HepG2 (cell line): ENCODE measurements at regions not wholly inside any gene's neighbourhood (a gene's known extent, or its start where the extent isn't known, plus 50 kb on each side); places are given as distances from the start of the nearest gene placed in this dataset.

Experiments
- CHD4 ChIP-seq: fragments of 200-600 bp; sonication (generic); IDR thresholded peaks from 2 replicates; pipeline ENCODE4 v1.7.0; 2017; ENCODE audit warnings: mild to moderate bottlenecking, low read length, borderline replicate concordance
- CTCF ChIP-seq: sonication (generic); formaldehyde crosslinking; IDR thresholded peaks from 2 replicates; pipeline ENCODE4 v1.5.0; 2020; ENCODE audit warnings: mild to moderate bottlenecking, missing genetic modification reagents, moderate library complexity
- EP300 ChIP-seq, 3 experiments: sonication (generic) in 1 of 3; formaldehyde crosslinking in 1 of 3; IDR thresholded peaks; 2 replicates each; pipeline versions ENCODE4 v1.5.1 to v1.6.1; 2011 to 2020; ENCODE audit warnings: low read depth in 2 of 3, low read length in 2 of 3, borderline replicate concordance in 1 of 3, improper control_type of control experiment in 1 of 3, mild to moderate bottlenecking in 1 of 3, missing genetic modification reagents in 1 of 3, moderate library complexity in 1 of 3
- EZH2 ChIP-seq: conservative IDR thresholded peaks from 2 replicates; pipeline ENCODE4 v1.6.1; 2012; ENCODE audit warnings: mild to moderate bottlenecking, low read depth, low read length, moderate library complexity
- KLF16 ChIP-seq, 2 experiments: sonication (generic) in 1 of 2; formaldehyde crosslinking in 1 of 2; IDR thresholded peaks; 2 replicates each; pipeline versions ENCODE4 v1.6.1 to v1.8.0; 2016 to 2023; ENCODE audit warnings: missing genetic modification reagents in 2 of 2, missing compliant biosample characterization in 1 of 2
- MED13 ChIP-seq: sonication (generic); formaldehyde crosslinking; IDR thresholded peaks from 2 replicates; pipeline ENCODE4 v1.5.0; 2020; ENCODE audit warnings: missing genetic modification reagents
- NCOA1 ChIP-seq: sonication (generic); formaldehyde crosslinking; IDR thresholded peaks from 2 replicates; pipeline ENCODE4 v1.9.0; 2021; ENCODE audit warnings: missing genetic modification reagents
- POLR2A ChIP-seq, 2 experiments: IDR thresholded peaks; 2 replicates each; pipeline ENCODE4 v1.6.1; 2011; ENCODE audit warnings: low read depth in 2 of 2, low read length in 2 of 2, mild to moderate bottlenecking in 1 of 2, moderate library complexity in 1 of 2; ENCODE audit not compliant: insufficient read depth in 1 of 2
- TBP ChIP-seq: sonication (generic); formaldehyde crosslinking; IDR thresholded peaks from 2 replicates; pipeline ENCODE4 v1.5.0; 2020; ENCODE audit warnings: missing genetic modification reagents
- ZNF143 ChIP-seq: sonication (generic); formaldehyde crosslinking; IDR thresholded peaks from 2 replicates; pipeline ENCODE4 v1.4.0; 2020; ENCODE audit warnings: missing genetic modification reagents
- ZNF251 ChIP-seq: sonication (generic); formaldehyde crosslinking; IDR thresholded peaks from 2 replicates; pipeline ENCODE4 v1.9.0; 2021; ENCODE audit warnings: mild to moderate bottlenecking, missing genetic modification reagents
- ZNF660 ChIP-seq: sonication (generic); formaldehyde crosslinking; IDR thresholded peaks from 2 replicates; pipeline ENCODE4 v1.5.1; 2020; ENCODE audit warnings: mild to moderate bottlenecking, low read depth, missing genetic modification reagents, borderline replicate concordance
- ZNF766 ChIP-seq: sonication (generic); formaldehyde crosslinking; IDR thresholded peaks from 2 replicates; pipeline ENCODE4 v1.5.0; 2020; ENCODE audit warnings: missing genetic modification reagents, borderline replicate concordance

- TF ChIP-seq CHD4, result no peak
- TF ChIP-seq EZH2, result no peak
- no peak for TF ChIP-seq POLR2A (IDR thresholded peaks at IDR 0.05; ENCODE audit: insufficient read depth in 1 of 2, low read depth in 2 of 2, low read length in 2 of 2)
- TF ChIP-seq ZNF251 (CRISPR knock-in tag), result no peak
- no peak for TF ChIP-seq MED13 (CRISPR knock-in tag)
- TF ChIP-seq KLF16 (CRISPR knock-in tag; IDR thresholded peaks at IDR 0.05), result no peak
- no peak for TF ChIP-seq NCOA1 (CRISPR knock-in tag)
- peak; percentile 59 for TF ChIP-seq CTCF (CRISPR knock-in tag)
- no peak for TF ChIP-seq ZNF660
- no peak for TF ChIP-seq EP300 (IDR thresholded peaks at IDR 0.05; ENCODE audit: low read depth in 2 of 2, low read length in 2 of 2)
- no peak for TF ChIP-seq EP300 (CRISPR knock-in tag; IDR thresholded peaks at IDR 0.05; ENCODE audit: borderline replicate concordance)
- TF ChIP-seq TBP (CRISPR knock-in tag), result no peak
- TF ChIP-seq ZNF143 (CRISPR knock-in tag), result peak; percentile 51
- no peak for TF ChIP-seq ZNF766
Observed at GRCh38 chr2:155815851-155816250, 516.7 kb downstream of the NR4A2 start.
